ENCODE measurements at regions not wholly inside any gene's neighbourhood (a gene's known extent, or its start where the extent isn't known, plus 50 kb on each side); places are given as distances from the start of the nearest gene placed in this dataset.

DNA sequence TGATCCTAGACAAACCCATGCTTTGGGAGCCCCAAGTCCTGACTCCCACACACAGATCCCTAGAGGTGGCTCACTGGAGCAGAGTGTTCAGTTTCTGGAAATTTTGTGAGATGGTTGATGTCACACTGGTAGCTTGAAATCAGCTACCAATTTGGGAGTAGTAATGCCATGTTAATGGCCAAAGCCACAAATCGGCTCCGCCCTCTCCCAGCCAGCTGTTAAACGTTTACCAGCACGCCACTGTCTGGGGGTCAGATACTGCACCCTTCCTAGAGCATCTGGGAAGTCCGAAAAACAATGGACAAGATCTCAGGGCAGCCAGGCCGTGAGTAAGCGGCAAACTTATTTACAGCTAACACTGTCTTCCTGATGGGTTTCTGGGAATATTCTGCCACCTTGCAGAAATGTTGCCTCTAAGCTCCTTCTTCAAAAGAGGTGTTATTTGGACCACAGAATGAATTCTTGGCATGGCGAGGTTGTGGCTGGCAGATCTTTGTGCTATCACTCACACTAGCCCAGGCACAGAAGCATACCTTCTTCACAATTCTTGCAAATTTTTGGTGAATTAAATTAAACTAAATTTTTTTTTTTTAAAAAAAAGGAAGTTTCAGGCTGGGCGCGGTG lies 60.2 kb upstream of the FZD7 start:
- WGBS, 4 donors = 81 to 86% (median 85%) methylated on average over 10 of the region's 10 CpGs
- DNase-seq (no peak), ATAC-seq (no peak)
- intact Hi-C loops (cut with DNase I) = no loop called here
- Histone ChIP-seq H3K27ac (no peak overlapping the region), H3K27me3 (no peaks in the 10 kb centered on the region), H3K36me3 (no peaks in the 10 kb centered on the region), H3K9me3 (no peaks in the 10 kb centered on the region), H3K4me1 (peaks cover 0 to 18% (median 0%) of the 10 kb centered on the region in 12 donors), H3K4me3 (no peak overlapping the region)
- TF ChIP-seq, protein P1, sequence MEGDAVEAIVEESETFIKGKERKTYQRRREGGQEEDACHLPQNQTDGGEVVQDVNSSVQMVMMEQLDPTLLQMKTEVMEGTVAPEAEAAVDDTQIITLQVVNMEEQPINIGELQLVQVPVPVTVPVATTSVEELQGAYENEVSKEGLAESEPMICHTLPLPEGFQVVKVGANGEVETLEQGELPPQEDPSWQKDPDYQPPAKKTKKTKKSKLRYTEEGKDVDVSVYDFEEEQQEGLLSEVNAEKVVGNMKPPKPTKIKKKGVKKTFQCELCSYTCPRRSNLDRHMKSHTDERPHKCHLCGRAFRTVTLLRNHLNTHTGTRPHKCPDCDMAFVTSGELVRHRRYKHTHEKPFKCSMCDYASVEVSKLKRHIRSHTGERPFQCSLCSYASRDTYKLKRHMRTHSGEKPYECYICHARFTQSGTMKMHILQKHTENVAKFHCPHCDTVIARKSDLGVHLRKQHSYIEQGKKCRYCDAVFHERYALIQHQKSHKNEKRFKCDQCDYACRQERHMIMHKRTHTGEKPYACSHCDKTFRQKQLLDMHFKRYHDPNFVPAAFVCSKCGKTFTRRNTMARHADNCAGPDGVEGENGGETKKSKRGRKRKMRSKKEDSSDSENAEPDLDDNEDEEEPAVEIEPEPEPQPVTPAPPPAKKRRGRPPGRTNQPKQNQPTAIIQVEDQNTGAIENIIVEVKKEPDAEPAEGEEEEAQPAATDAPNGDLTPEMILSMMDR (IDR thresholded peaks at IDR 0.05) = no peak
- TF ChIP-seq POLR2A (IDR thresholded peaks at IDR 0.05) = no peak

DNA sequence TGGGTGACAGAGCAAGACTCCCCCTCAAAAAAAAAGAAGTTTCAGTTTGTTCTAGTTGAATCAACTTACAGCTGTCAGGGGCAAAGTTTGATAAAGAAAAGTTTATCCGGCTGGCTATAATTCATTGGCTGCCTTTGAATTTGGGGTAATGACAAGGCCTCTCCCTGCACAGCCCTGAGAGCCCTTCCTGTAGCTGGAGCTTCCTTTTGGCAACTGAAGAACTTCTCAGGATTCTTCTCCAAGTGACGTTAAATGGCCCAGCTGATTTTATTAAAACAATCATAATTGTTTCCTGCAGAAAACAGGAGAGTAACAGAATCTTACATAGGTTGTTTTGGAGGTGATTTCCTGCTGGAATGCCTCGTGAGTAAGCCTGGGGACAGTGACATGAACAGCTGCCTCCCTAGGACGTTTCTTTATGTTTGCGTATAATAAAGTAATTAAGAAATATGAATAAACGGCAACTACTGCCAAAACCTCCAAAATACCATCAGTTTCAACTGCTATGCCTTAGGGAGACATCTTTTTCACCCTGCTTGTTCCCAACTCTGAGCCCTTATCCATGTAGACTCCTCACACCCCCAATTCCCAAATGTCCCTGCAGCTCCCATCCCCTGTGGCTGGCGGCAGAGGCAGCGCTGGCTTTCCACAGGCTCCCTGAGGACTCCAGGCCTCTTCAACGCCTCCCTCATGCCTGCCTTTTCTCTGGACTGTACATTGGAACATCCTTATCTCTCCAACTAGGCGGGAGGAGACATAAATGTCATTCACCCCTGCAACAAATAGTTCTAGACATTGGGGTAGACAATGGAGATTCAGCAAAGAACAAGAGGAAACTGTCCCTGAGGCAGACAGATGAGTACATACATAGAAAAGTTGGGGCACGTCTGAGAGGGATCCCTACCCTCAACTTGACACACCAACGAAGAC lies 59.2 kb upstream of the FZD7 start:
- intact Hi-C loops (cut with DNase I) = no loop called here
- H3K9me3 ChIP-seq = no peaks in the 10 kb centered on the region
- peaks cover 0 to 18% (median 0%) of the 10 kb centered on the region in 12 donors for H3K4me1 ChIP-seq
- no peak overlapping the region for H3K4me3 ChIP-seq
- TF ChIP-seq POLR2A (IDR thresholded peaks at IDR 0.05) = no peak
- TF ChIP-seq, protein P1 (IDR thresholded peaks at IDR 0.05) = no peak
- WGBS, 4 donors = 54 to 62% (median 58%) methylated on average over 12 of the region's 12 CpGs
- no peak for ATAC-seq
- H3K27me3 ChIP-seq = peaks cover 0 to 6% (median 0%) of the 10 kb centered on the region in 9 donors
- no peaks in the 10 kb centered on the region for H3K36me3 ChIP-seq
- H3K27ac ChIP-seq = no peak overlapping the region
- no peak for DNase-seq

DNA sequence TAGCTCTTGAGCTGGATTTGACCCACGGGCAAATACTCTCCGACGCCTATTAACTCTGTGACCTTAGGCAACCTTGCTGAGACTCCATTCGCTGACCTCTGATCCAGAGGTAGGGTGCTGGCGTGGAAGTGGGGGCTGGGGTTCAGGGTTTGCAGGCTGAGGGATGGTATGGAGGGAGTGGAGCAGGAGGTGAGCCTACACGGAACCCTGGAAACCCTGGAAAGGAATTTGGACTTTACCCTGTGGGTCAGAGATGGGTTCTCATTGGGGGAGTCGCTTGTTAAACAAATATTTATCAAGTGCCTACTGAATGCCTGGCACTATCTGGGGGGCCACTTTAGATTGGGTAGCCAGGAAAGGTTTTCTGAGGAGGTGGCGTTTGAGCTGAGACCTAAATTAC lies 58.2 kb upstream of the FZD7 start:
- Histone ChIP-seq H3K4me3 (no peak overlapping the region), H3K9me3 (no peaks in the 10 kb centered on the region), H3K27me3 (peaks cover 0 to 6% (median 0%) of the 10 kb centered on the region in 9 donors), H3K4me1 (peaks cover 0 to 18% (median 0%) of the 10 kb centered on the region in 12 donors), H3K27ac (no peak overlapping the region), H3K36me3 (no peaks in the 10 kb centered on the region)
- 90 to 99% (median 93%) methylated on average over 8 of the region's 8 CpGs for WGBS, 4 donors
- ATAC-seq = no peak
- DNase-seq = no peak
- intact Hi-C loops (cut with DNase I) = no loop called here
- no peak for TF ChIP-seq POLR2A (IDR thresholded peaks at IDR 0.05)
- TF ChIP-seq, protein P1 (IDR thresholded peaks at IDR 0.05) = no peak

DNA sequence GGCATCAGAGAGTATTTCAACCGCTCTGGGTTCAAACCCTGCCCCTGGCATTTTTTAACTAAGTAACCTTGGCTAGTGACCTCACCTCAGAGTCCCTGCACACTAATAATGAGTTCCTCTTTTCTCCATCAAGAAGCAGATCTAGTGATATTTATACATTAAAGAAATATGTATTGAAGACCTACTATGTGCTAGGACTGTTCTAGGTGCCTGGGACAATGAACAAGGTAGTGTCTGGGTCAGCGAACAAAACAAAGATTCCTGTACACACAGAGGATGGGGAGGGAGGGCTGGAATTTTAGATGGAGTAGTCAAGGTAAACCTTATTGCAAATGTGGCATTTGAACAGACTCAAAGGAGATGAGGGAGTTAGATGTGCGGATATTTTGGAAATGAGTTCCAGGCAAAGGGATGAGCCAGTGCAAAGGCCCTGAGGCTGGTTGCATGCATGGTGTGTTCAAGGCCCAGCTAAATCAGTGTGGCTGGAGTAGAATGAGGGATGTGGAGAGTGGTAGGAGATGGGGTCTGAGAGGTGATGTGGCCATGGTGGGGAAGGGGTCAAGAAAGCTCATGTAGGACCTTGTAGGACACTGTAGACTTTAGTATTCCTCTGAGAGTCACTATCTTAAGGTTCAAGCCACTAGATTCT lies 57.6 kb upstream of the FZD7 start:
- Histone ChIP-seq H3K9me3 (no peaks in the 10 kb centered on the region), H3K4me1 (peaks cover 0 to 18% (median 0%) of the 10 kb centered on the region in 12 donors), H3K27me3 (peaks cover 0 to 6% (median 0%) of the 10 kb centered on the region in 9 donors), H3K4me3 (no peak overlapping the region), H3K36me3 (no peaks in the 10 kb centered on the region), H3K27ac (no peak overlapping the region)
- ATAC-seq = no peak
- DNase-seq = no peak
- 96 to 98% (median 97%) methylated on average over 3 of the region's 3 CpGs for WGBS, 4 donors
- TF ChIP-seq POLR2A (IDR thresholded peaks at IDR 0.05) = no peak
- TF ChIP-seq, protein P1 (IDR thresholded peaks at IDR 0.05) = no peak
- intact Hi-C loops (cut with DNase I) = no loop called here
